GM18870 (cell line): ENCODE measurements at regions not wholly inside any gene's neighbourhood (a gene's known extent, or its start where the extent isn't known, plus 50 kb on each side); places are given as distances from the start of the nearest gene placed in this dataset.
"Not testable (repeated sequence)": the region's sequence is repeated elsewhere in the genome, so short reads cannot be mapped to it uniquely, and the experiment has no call there.

Experiments
- ATAC-seq: cut with Tn5 transposase; IDR thresholded peaks from one replicate; pipeline ENCODE4 v1.9.1; 2021; ENCODE audit warnings: moderate library complexity; ENCODE audit not compliant: unreplicated experiment

DNA sequence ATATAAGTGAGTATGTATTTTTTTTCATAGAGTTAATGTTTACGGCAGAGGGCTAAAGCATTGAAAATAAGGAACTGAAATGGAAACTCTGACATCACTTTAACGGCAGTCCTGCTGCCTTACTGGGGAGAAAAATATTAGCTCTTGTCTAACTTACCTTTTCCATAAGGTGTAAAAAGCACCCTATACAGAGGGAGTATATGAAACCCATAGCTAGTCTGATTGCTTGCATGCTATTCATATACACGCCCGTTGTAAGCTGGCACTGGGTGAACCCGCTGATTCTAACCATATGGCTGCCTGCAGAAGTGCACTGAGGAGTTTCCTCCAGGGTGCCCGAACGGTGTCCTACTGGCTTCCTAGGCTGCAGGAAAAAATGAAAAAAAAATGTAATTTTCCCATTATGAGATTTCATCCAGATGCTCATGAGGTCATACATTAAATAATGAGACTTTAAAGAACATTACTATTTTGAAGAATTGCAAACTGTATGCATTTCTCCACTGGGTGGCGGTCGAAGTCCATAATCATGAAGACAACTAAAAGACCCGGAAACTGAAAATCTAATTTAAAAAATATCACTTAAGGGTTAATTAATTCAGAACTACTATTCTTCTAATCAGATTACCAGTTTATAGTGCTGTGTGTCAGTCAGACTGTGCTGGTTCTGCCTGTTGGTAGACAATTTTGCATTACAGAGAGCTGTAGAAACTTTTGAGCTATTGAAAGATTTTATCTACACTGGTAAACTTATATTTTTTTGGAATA lies 144.7 kb downstream of the ALX1 start:
- peak; percentile 91 for ATAC-seq

DNA sequence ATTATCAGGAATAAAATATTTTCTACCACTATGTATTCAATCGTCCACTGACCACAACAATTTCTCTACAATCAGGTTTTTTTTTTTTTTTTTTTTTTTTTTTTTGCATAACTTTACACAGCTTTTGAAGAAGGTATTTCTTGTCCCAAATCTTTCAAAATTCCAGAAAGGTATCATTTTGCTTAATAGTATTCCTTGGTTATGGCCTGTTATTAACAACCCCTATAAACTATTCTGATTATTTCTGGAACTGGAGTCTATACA lies 145.3 kb downstream of the ALX1 start:
- ATAC-seq, result no peak

DNA sequence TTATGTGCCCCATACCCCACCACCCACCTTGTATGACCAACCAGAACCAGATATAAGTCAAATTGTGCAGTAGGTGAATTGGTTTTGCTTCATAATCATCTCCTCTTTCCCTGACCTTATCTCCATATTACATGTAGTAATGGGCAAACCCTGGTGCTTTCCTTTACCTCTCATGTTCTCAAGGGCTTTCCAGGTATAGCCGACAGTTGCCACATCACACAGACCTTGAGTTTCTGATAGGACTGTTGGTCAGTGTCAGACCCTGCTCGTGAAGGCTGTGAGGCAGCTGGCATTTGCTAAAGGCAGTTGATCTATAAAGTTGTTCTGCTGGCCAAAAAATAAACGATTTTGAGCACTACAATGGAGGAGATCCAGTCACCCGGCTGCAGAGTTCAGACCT lies 145.9 kb downstream of the ALX1 start:
- no peak for ATAC-seq

DNA sequence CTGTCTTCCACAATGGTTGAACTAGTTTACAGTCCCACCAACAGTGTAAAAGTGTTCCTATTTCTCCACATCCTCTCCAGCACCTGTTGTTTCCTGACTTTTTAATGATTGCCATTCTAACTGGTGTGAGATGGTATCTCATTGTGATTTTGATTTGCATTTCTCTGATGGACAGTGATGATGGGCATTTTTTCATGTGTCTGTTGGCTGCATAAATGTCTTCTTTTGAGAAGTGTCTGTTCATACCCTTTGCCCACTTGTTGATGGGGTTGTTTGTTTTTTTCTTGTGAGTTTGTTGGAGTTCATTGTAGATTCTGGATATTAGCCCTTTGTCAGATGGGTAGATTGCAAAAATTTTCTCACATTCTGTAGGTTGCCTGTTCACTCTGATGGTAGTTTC lies 153.1 kb downstream of the ALX1 start:
- not testable (repeated sequence) for ATAC-seq

DNA sequence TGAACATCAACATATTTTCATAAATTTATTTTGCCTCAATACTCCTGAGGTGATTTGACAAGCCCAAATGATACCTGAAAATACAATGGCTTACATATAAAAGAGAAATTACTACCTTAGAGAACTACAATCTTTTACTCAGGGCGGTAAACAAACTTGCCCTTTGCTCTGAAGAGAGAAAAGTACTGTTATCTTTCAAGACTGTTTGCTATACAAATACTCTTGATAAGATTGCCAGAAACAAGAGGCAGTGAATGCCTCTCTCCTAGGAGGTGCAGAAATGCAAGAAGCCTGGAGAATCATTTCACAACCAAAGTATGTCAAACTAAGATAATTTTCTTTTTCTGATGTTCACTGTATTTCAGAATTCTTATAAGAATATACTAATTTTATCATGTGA lies 160.3 kb downstream of the ALX1 start:
- no peak for ATAC-seq

DNA sequence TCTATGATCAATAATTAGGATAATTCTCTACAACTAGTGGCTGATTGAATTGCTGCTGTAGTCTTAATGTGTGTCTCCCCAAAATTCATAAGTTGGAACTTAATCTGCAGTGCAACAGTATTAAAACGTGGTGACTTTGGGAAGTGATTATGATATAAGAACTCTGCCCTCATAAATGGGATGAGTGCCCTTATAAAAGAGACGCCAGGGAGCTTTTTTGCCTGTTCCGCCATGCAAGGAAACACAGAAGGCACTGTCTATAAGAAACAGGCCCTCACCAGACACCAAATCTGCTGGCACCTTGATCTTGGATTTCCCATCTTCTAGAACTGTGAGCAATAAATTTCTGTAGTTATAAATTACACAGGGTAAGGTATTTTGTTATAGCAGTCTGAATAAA lies 161.0 kb downstream of the ALX1 start:
- no peak for ATAC-seq

DNA sequence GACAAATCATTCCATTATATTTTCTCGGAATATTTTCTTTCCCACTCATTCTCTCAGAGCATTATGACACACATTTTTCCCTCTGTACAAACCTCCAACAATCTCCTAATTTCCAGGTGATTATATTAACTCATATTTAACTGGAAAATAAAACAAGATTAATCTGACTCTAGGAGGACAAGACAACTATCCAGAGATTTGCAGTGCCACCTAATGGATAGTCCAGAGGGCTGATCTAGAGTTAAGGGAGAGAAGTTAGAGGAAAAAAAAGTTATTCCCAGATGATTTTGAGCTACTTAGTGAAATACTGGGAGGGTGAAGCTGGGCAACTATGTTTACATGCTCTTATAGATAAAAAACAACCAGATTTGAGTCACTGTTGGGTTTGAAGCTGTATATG lies 161.7 kb downstream of the ALX1 start:
- ATAC-seq, result no peak

DNA sequence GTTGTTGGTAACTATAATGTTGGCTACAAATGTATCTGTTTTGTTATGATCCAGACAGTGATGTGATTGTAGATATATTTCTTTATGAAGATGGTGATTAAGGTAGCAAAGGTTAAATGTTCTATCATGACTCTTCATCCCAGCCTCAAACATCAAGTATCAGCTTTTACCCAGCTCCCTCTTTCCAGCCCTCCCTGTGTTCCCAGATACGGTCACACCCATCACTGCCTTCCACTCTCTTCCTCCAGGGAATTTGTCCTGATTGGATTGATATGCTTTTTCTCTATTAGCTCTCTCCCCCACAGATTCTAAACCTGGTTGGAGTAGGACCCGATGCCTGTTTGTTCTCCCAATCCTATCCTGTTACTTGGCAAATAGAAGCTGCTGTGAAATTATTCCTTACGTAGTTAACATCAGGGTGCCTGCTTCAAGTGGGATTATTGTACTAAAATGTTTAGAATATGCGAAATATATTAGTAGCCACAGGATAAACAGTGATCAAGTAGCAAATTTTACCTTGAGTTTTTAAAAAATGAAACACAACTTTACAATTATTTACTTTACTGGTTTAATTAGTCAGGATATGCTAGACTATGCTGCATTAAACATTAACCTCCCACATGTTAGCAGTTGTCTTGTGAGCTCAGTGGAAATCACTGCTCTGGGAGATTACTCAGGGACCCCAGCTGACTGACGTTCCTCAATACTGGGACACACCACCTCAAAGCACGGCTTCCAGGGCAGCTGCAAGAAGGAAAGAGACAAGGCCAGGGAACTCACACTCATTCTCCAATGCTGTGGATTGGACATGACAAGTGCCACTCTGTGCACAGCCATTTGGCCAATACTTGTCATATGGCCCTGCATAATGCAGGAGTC lies 165.3 kb downstream of the ALX1 start:
- ATAC-seq, result no peak

DNA sequence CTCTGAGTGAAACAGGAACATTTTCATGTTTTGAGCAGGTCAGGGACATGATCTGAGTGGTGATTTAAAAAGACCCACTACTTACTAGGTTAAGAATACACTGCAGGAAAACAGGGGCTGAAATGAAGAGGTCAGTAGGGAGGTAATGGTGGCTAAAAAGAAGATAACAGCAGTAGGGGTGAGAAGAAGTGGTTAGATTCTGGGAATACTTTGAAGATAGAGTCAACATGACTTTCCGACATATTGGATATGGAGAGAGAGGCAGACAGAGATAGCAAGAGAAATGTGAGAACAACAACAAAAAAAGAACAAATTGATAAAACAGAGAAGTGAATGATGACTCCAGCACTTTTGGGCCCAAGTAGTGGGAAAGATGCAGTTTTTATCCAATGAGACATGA lies 168.0 kb downstream of the ALX1 start:
- ATAC-seq, result no peak

DNA sequence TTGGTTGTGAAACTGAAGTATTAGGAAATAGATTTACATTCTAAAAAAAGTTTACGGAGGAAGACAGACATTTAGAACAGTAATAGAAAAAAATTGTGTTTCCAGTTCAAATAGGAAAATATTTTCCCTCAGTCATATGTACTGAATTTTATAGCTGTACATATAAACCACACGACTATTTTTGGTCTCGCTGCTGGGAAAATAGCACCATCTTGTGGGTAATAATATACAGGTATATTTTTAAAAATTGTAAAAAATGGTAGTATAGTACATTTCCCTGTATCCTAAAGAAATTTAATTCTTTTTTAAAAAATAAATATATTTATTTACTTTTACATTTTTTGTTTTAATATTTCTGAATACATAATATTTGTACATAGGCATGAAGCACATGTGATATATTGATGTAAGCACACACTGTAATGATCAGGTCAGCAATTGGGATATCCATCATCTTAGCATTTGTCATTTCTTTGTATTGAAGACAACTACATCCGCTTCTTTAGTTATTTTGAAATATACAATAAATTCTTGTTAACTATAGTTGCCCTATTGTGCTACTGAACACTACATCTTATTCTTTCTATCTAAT lies 168.6 kb downstream of the ALX1 start:
- ATAC-seq, result peak; percentile 45

DNA sequence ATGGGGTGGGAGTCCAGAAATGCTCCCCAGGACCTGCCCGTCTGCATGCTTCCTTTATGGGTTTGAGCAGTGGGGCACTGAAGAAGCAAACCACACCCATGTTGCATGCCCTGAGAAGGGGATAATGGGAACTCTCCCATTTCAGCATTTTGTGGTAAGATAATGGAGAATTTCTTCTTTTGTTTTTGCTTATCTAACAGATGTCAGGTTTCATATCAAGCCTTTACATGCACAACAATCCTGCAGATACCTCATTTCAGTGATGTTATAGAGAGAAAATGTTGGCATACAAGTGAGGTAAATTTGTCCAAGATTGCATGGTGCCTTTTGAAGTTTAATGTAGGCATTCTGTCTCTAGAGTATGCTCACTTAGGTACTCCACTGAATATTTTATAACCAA lies 177.0 kb downstream of the ALX1 start:
- ATAC-seq, result no peak

DNA sequence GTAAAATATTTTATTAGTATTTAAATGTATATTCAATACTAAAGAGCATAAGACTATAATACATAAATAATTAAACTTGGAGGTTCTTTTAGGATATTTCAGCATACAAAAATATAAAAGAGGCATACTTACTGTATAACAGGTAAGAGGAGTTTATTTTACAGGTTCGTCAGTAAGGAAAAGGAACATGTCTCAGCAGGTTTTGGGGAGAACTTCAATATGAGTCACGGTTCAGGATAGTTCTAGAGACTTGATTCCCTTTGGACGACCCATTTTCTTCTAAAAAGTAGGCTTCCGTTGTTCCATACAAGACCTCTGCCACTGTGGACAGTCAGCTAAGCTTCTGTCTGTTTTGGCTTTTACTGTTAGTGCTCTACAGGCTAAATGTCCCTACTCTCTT lies 181.1 kb downstream of the ALX1 start:
- ATAC-seq, result no peak

DNA sequence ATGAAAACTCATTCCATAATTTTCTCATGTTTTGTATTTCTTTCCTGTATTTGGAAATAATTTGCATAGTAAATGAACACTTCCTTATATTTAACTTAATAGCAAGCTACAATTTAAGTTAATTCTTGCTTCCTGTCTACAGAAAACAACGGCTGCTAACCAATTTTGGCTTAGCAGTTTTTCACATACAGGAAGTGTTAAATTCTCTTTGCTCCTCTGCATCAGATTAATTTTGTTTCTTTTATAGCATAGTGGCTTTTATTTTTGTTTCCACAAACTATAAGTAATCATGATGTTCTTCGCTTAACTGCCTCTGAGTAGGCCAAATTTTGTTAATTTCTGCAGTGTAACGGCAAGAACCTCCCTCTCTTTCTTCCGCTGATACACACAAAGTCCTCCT lies 182.9 kb downstream of the ALX1 start:
- no peak for ATAC-seq

DNA sequence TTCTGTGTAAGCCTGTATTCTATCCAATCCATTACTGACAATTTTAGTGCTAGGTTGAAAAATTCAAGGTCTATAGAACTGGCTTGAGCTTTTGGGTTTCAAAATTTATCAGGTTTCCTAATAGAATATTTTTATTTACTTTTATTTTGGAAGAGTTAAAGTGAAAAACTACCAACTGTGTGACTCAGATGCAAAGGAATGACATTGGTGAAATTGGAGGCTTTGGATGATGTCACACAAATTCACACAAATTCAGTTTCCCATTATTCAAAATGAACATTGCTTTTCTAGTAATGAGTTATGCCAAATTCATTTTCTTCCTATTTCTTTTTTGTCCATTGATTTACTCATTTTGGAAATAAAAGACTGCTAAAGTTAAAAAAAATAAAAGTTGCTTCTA lies 186.9 kb downstream of the ALX1 start:
- no peak for ATAC-seq

DNA sequence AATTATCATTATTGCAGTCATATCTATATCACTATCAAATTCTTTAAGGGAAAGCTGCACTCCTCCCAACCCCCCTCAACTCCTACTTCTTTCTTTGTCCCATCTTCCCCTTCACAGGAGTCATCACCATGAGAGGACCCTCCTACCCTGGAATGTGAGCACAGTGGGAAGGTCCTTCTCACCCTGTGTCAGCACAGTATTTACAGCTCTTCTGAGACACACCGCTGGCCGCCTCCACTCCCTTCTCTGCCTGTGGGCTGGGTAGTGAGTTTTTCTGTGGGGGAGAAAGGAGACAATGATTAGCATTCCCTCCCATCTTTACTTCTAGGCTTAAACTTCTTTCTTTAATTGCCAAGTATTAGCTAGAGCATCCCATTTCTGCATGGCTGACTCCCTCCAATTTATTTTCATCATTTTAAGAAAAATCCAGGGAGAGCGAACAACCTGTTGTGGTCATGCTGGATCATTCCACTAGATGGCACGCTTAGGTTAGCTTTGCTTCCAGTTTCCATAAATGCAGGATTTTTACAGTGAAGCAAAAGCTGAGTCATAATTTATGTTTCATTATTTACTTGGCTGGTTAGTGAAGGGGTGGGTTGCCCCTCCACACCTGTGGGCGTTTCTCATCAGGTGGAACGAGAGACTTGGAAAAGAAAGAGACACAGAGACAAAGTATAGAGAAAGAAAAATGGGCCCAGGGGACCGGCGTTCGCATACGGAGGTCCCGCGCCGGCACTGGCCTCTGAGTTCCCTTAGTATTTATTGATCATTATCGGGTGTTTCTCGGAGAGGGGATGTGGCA lies 188.5 kb downstream of the ALX1 start:
- ATAC-seq, result peak; percentile 97

DNA sequence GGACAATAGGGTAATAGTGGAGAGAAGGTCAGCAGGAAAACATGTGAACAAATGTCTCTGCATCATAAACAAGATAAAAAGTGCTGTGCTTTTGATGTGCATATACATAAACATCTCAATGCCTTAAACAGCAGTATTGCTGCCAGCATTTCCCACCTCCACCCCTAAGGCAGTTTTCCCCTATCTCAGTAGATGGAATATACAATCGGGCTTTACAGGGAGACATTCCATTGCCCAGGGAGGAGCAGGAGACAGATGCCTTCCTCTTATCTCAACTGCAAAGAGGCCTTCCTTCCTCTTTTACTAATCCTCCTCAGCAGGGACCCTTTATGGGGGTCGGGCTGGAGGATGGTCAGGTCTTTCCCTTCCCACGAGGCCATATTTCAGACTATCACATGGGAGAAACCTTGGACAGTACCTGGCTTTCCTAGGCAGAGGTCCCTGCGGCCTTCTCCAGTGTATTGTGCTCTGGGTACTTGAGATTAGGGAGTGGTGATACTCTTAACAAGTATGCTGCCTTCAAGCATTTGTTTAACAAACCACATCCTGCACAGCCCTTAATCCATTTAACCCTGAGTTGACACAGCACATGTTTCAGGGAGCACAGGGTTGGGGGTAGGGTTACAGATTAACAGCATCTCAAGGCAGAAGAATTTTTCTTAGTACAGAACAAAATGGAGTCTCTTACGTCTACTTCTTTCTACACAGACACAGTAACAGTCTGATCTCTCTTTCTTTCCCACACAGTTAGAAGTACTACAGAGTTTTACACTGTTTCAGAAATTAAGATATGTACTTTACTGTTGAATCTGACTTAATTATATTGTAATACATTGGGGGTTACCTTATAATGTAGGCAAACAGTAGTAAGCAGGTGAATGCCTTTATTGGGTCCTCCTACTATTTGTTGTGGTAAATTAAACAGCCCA lies 189.4 kb downstream of the ALX1 start:
- not testable (repeated sequence) for ATAC-seq

DNA sequence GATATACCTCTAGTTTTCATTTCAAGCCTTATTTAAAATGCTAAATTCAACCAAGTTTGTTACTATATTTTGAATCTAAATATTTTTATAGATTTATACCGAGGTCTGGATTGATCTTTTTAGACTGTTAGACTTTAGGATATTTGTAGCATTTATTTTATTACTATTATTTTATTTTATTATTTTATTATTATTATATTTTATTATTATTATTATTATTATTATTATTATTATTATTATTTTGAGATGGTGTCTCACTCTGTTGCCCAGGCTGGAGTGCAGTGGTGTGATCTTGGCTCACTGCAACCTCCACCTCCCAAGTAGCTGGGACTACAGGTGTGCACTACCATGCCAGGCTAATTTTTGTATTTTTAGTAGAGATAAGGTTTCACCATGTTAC lies 195.3 kb downstream of the ALX1 start:
- not testable (repeated sequence) for ATAC-seq

DNA sequence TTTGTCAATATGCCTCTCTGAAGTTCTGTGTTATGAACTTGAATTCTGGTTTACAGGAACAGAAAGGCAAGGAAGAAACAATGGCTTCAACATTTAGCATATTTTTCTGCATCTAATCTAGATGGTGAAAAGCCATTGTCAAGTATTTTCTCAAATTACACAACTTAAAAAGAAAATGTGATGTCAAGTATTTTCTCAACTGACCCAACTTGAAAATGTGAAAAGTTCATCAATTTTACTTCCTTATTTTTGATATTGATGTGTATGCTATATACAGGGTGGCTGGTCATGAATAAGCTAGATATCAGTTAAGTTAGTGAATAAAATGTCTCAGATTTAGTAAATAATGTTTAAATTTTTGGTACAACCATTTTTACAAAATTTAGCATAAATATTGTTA lies 196.7 kb downstream of the ALX1 start:
- ATAC-seq, result no peak

DNA sequence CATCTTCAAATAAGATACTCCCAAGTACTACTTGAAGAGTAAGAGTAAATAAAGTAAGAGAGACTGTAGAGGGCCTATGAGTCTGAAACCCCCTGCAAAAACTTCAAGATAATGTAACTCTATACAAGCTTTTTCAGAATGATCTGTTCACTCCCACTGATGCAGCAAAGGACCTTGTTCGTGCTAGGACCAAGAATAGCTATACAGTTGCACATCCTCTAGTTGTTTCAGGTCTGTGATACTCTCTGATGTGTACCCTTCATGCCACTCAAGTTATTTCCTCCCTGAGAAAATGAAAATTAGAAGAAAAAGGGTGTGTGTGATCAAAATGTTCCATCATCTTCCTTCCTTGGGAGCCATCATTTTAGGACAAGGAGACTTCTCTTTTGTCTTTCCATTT lies 204.4 kb downstream of the ALX1 start:
- peak; percentile 84 for ATAC-seq

DNA sequence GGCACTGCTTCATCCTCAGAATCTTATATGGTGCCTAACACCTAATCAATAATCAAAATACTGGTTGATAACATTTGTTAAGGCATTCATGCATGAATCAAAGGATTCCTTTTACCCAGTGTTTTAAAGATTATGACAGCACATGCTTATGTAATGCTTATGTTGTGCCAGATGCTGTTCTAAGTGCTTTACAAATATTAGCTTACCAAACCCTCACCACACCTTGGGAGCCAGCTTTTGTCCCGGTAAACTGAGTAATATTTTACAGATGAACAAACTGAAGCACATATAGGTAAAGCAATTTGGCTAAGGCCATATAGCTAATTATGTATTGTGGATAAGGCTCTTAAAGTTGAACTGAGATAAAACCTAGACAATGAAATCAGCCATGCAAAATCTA lies 209.2 kb downstream of the ALX1 start:
- ATAC-seq, result no peak
